ENCODE measurements at regions not wholly inside any gene's neighbourhood (a gene's known extent, or its start where the extent isn't known, plus 50 kb on each side); places are given as distances from the start of the nearest gene placed in this dataset.

GRCh38 chr10:117734731-117735405 is 192.3 kb downstream of the EMX2 start:
- no peak overlapping the region for H3K4me3 ChIP-seq (ENCODE audit: low read depth, low read length, poor library complexity, severe bottlenecking)
- peaks cover 69% of the 10 kb centered on the region for H3K27me3 ChIP-seq (replicated peaks; ENCODE audit: insufficient read depth, low read depth, low read length, poor library complexity)
- H3K9me3 ChIP-seq (ENCODE audit: low read depth, low read length, poor library complexity, severe bottlenecking), result no peaks in the 10 kb centered on the region
- ChIA-PET CTCF (no interaction called here), POLR2A (ENCODE audit: low non-redundant PET) (no interaction called here)
- H3K4me1 ChIP-seq (ENCODE audit: insufficient read depth, low read length, poor library complexity, severe bottlenecking), result no peaks in the 10 kb centered on the region
- no peak for DNase-seq (ENCODE audit: low spot score)
- no peak overlapping the region for H3K27ac ChIP-seq (ENCODE audit: low read depth, low read length, poor library complexity, severe bottlenecking)
- BruUV-seq (replicated peaks), result no TSS peak
- no peaks in the 10 kb centered on the region for H3K36me3 ChIP-seq (ENCODE audit: insufficient read depth, low read length, poor library complexity, severe bottlenecking)
- TF ChIP-seq, protein P1, sequence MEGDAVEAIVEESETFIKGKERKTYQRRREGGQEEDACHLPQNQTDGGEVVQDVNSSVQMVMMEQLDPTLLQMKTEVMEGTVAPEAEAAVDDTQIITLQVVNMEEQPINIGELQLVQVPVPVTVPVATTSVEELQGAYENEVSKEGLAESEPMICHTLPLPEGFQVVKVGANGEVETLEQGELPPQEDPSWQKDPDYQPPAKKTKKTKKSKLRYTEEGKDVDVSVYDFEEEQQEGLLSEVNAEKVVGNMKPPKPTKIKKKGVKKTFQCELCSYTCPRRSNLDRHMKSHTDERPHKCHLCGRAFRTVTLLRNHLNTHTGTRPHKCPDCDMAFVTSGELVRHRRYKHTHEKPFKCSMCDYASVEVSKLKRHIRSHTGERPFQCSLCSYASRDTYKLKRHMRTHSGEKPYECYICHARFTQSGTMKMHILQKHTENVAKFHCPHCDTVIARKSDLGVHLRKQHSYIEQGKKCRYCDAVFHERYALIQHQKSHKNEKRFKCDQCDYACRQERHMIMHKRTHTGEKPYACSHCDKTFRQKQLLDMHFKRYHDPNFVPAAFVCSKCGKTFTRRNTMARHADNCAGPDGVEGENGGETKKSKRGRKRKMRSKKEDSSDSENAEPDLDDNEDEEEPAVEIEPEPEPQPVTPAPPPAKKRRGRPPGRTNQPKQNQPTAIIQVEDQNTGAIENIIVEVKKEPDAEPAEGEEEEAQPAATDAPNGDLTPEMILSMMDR (conservative IDR thresholded peaks at IDR 0.05; ENCODE audit: low read depth, low read length), result no peak
- peak; percentile 63 for TF ChIP-seq EZH2 (IDR thresholded peaks at IDR 0.05; ENCODE audit: borderline replicate concordance, low read depth, low read length, poor library complexity, severe bottlenecking)
- intact Hi-C loops (cut with micrococcal nuclease; ENCODE audit: unreplicated experiment), result no loop called here

- Histone ChIP-seq H3K4me3 (ENCODE audit: low read depth, low read length, poor library complexity, severe bottlenecking) (no peak overlapping the region), H3K9me3 (ENCODE audit: low read depth, low read length, poor library complexity, severe bottlenecking) (no peaks in the 10 kb centered on the region), H3K36me3 (ENCODE audit: insufficient read depth, low read length, poor library complexity, severe bottlenecking) (no peaks in the 10 kb centered on the region), H3K27ac (ENCODE audit: low read depth, low read length, poor library complexity, severe bottlenecking) (no peak overlapping the region), H3K27me3 (replicated peaks; ENCODE audit: insufficient read depth, low read depth, low read length, poor library complexity) (peaks cover 51% of the 10 kb centered on the region), H3K4me1 (ENCODE audit: insufficient read depth, low read length, poor library complexity, severe bottlenecking) (no peaks in the 10 kb centered on the region)
- ChIA-PET POLR2A (ENCODE audit: low non-redundant PET) (no interaction called here), CTCF (no interaction called here)
- TF ChIP-seq, protein P1 (conservative IDR thresholded peaks at IDR 0.05; ENCODE audit: low read depth, low read length), result no peak
- TF ChIP-seq EZH2 (IDR thresholded peaks at IDR 0.05; ENCODE audit: borderline replicate concordance, low read depth, low read length, poor library complexity, severe bottlenecking), result no peak
- no TSS peak for BruUV-seq (replicated peaks)
- DNase-seq (ENCODE audit: low spot score), result no peak
- intact Hi-C loops (cut with micrococcal nuclease; ENCODE audit: unreplicated experiment), result no loop called here
Measured at GRCh38 chr10:117736655-117737054, 194.1 kb downstream of the EMX2 start.

- CTCF ChIA-PET, result no interaction called here
- Histone ChIP-seq H3K36me3 (ENCODE audit: insufficient read depth, low read length, poor library complexity, severe bottlenecking) (no peaks in the 10 kb centered on the region), H3K9me3 (ENCODE audit: low read depth, low read length, poor library complexity, severe bottlenecking) (no peaks in the 10 kb centered on the region), H3K27ac (ENCODE audit: low read depth, low read length, poor library complexity, severe bottlenecking) (no peak overlapping the region), H3K4me3 (ENCODE audit: low read depth, low read length, poor library complexity, severe bottlenecking) (no peak overlapping the region), H3K4me1 (ENCODE audit: insufficient read depth, low read length, poor library complexity, severe bottlenecking) (no peaks in the 10 kb centered on the region), H3K27me3 (replicated peaks; ENCODE audit: insufficient read depth, low read depth, low read length, poor library complexity) (peaks cover 28% of the 10 kb centered on the region)
- POLR2A ChIA-PET (ENCODE audit: low non-redundant PET), result no interaction called here
- TF ChIP-seq EZH2 (IDR thresholded peaks at IDR 0.05; ENCODE audit: borderline replicate concordance, low read depth, low read length, poor library complexity, severe bottlenecking), result no peak
- TF ChIP-seq, protein P1 (conservative IDR thresholded peaks at IDR 0.05; ENCODE audit: low read depth, low read length), result no peak
- intact Hi-C loops (cut with micrococcal nuclease; ENCODE audit: unreplicated experiment), result no loop called here
- BruUV-seq (replicated peaks), result no TSS peak
- DNase-seq (ENCODE audit: low spot score), result no peak
Measured at GRCh38 chr10:117740088-117740487, 197.5 kb downstream of the EMX2 start.

Measured in A673 (cell line).